Upper lobe of left lung (tissue), 4 donors: ENCODE measurements at regions not wholly inside any gene's neighbourhood (a gene's known extent, or its start where the extent isn't known, plus 50 kb on each side); places are given as distances from the start of the nearest gene placed in this dataset.
"Not testable (repeated sequence)": the region's sequence is repeated elsewhere in the genome, so short reads cannot be mapped to it uniquely, and the experiment has no call there.

Experiments
- EP300 ChIP-seq, 4 donors: sonication (generic); formaldehyde crosslinking; IDR thresholded peaks; one replicate each; pipeline ENCODE4 v1.5.1; 2017; ENCODE audit warnings: antibody characterized with exemption in 4 of 4, control low read depth in 2 of 4
- TF ChIP-seq, protein P1 (sequence below), 6 experiments: fragments of 450-650 bp in 4 of 6; fragments of 200-600 bp in 2 of 6; sonication (generic) in 2 of 6; IDR thresholded peaks; one replicate each; pipeline ENCODE4 v1.5.1; 2016 to 2019; ENCODE audit warnings: antibody characterized with exemption in 6 of 6

- not testable (repeated sequence) for TF ChIP-seq EP300 (IDR thresholded peaks at IDR 0.05)
- TF ChIP-seq, protein P1, sequence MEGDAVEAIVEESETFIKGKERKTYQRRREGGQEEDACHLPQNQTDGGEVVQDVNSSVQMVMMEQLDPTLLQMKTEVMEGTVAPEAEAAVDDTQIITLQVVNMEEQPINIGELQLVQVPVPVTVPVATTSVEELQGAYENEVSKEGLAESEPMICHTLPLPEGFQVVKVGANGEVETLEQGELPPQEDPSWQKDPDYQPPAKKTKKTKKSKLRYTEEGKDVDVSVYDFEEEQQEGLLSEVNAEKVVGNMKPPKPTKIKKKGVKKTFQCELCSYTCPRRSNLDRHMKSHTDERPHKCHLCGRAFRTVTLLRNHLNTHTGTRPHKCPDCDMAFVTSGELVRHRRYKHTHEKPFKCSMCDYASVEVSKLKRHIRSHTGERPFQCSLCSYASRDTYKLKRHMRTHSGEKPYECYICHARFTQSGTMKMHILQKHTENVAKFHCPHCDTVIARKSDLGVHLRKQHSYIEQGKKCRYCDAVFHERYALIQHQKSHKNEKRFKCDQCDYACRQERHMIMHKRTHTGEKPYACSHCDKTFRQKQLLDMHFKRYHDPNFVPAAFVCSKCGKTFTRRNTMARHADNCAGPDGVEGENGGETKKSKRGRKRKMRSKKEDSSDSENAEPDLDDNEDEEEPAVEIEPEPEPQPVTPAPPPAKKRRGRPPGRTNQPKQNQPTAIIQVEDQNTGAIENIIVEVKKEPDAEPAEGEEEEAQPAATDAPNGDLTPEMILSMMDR (IDR thresholded peaks at IDR 0.05), result not testable (repeated sequence)
These were observed 65.1 kb upstream of the PAX8 start for GRCh38 chr2:113343800-113344199.
